Caco-2 (cell line): ENCODE measurements at regions not wholly inside any gene's neighbourhood (a gene's known extent, or its start where the extent isn't known, plus 50 kb on each side); places are given as distances from the start of the nearest gene placed in this dataset.

Experiments
- BruUV-seq: library from RNA; stranded (reverse); fragments of 400-500 nt; replicated peaks from 2 replicates; lab custom pipeline; 2021; lab: Mats Ljungman, UMichigan
- CTCF ChIA-PET: fragments of 300-600 bp; sonication (Branson Sonifier 250); formaldehyde crosslinking; loops from one replicate; lab custom pipeline; 2022; ENCODE audit warnings: antibody characterized with exemption; lab: Charles Lee
- POLR2A ChIA-PET: fragments of 300-600 bp; sonication (Branson Sonifier 250); formaldehyde crosslinking; loops from one replicate; lab custom pipeline; 2022; ENCODE audit warnings: antibody characterized with exemption; lab: Charles Lee
- DNase-seq, 2 experiments: peaks; one replicate each; pipeline versions ENCODE4 v3.0.0 to v3.0.0-alpha.2; 2020 to 2022
- H3K27me3 ChIP-seq: replicated peaks from 2 replicates; pipeline ENCODE4 v1.6.0; 2011; ENCODE audit warnings: low read length; ENCODE audit not compliant: control insufficient read depth, insufficient read depth
- H3K36me3 ChIP-seq: 2 replicates; pipeline ENCODE4 v1.5.1; 2011; ENCODE audit warnings: low read length; ENCODE audit not compliant: control insufficient read depth, insufficient read depth
- H3K4me1 ChIP-seq: fragments of 250-450 bp; sonication (Bioruptor Pico); 2 replicates; pipeline ENCODE4 v1.5.1; 2020; ENCODE audit warnings: mild to moderate bottlenecking
- H3K4me3 ChIP-seq: 2 replicates; pipeline ENCODE4 v1.5.1; 2011; ENCODE audit warnings: low read depth, mild to moderate bottlenecking, control low read depth, low read length
- H3K9me3 ChIP-seq: fragments of 250-450 bp; sonication (Bioruptor Pico); 2 replicates; pipeline ENCODE4 v1.5.1; 2020; ENCODE audit warnings: mild to moderate bottlenecking, moderate library complexity
- H3K27ac Mint-ChIP-seq: one replicate; pipeline ENCODE4 v1.8.0; 2022; ENCODE audit warnings: mixed read lengths; ENCODE audit not compliant: unreplicated experiment
- H3K27me3 Mint-ChIP-seq: one replicate; pipeline ENCODE4 v1.8.0; 2022; ENCODE audit warnings: mixed read lengths; ENCODE audit not compliant: insufficient read depth, unreplicated experiment
- H3K36me3 Mint-ChIP-seq: one replicate; pipeline ENCODE4 v1.8.0; 2022; ENCODE audit warnings: mild to moderate bottlenecking, mixed read lengths; ENCODE audit not compliant: insufficient read depth, unreplicated experiment
- H3K4me1 Mint-ChIP-seq: one replicate; pipeline ENCODE4 v1.8.0; 2022; ENCODE audit warnings: low read depth, mixed read lengths; ENCODE audit not compliant: unreplicated experiment
- H3K4me3 Mint-ChIP-seq: one replicate; pipeline ENCODE4 v1.8.0; 2022; ENCODE audit warnings: mild to moderate bottlenecking, moderate library complexity, mixed read lengths; ENCODE audit not compliant: unreplicated experiment
- H3K9me3 Mint-ChIP-seq: one replicate; pipeline ENCODE4 v1.8.0; 2022; ENCODE audit warnings: mixed read lengths; ENCODE audit not compliant: unreplicated experiment
- intact Hi-C: fragments of 100-400 bp; cut with micrococcal nuclease; formaldehyde crosslinking; loops from one replicate; pipeline ENCODE4 v1.10.0; 2022; ENCODE audit not compliant: unreplicated experiment
- TF ChIP-seq, protein P1 (sequence below), 2 experiments: fragments of 200-600 bp in 1 of 2; IDR thresholded peaks; 1 replicate in 1 of 2; 2 replicates in 1 of 2; pipeline versions ENCODE4 v1.5.1 to v1.8.0; 2011 to 2022; ENCODE audit warnings: antibody characterized with exemption in 1 of 2, control low read depth in 1 of 2, inconsistent platforms in 1 of 2, low read depth in 1 of 2, low read length in 1 of 2, mild to moderate bottlenecking in 1 of 2, moderate library complexity in 1 of 2; ENCODE audit not compliant: insufficient read depth in 1 of 2, severe bottlenecking in 1 of 2, unreplicated experiment in 1 of 2

DNA sequence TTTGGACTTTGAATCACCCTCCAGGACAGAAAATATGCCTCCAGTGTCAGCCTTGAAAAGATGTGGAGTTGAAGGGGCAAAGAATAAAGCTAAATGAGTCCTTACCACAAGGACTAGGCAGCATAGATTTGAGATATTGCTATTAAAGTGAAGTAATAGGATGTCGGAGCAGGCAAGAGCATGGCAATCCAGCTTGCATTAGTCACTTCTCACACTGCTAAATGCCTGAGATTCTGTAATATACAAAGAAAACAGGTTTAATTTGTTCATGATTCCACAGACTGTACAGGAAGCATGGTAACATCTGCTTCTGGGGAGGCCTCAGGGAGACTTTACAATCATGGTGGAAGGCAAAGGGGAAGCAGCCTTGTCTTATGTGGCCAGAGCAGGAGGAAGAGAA, 109.8 kb upstream of the PCDH7 start:
- no peak overlapping the region for H3K4me3 ChIP-seq
- Mint-ChIP-seq H3K27me3 (no peaks in the 10 kb centered on the region), H3K4me1 (peaks cover 13% of the 10 kb centered on the region), H3K9me3 (no peaks in the 10 kb centered on the region), H3K36me3 (no peaks in the 10 kb centered on the region), H3K4me3 (no peak overlapping the region), H3K27ac (no peak overlapping the region)
- peaks cover 11% of the 10 kb centered on the region for H3K4me1 ChIP-seq
- no peaks in the 10 kb centered on the region for H3K36me3 ChIP-seq
- TF ChIP-seq, protein P1, sequence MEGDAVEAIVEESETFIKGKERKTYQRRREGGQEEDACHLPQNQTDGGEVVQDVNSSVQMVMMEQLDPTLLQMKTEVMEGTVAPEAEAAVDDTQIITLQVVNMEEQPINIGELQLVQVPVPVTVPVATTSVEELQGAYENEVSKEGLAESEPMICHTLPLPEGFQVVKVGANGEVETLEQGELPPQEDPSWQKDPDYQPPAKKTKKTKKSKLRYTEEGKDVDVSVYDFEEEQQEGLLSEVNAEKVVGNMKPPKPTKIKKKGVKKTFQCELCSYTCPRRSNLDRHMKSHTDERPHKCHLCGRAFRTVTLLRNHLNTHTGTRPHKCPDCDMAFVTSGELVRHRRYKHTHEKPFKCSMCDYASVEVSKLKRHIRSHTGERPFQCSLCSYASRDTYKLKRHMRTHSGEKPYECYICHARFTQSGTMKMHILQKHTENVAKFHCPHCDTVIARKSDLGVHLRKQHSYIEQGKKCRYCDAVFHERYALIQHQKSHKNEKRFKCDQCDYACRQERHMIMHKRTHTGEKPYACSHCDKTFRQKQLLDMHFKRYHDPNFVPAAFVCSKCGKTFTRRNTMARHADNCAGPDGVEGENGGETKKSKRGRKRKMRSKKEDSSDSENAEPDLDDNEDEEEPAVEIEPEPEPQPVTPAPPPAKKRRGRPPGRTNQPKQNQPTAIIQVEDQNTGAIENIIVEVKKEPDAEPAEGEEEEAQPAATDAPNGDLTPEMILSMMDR (IDR thresholded peaks at IDR 0.05; ENCODE audit: insufficient read depth in 1 of 2, low read depth in 1 of 2, low read length in 1 of 2, severe bottlenecking in 1 of 2, unreplicated experiment in 1 of 2), result no peak
- no peak for DNase-seq
- intact Hi-C loops, result no loop called here
- ChIA-PET CTCF (no interaction called here), POLR2A (no interaction called here)
- H3K9me3 ChIP-seq, result no peaks in the 10 kb centered on the region
- no TSS peak for BruUV-seq
- no peaks in the 10 kb centered on the region for H3K27me3 ChIP-seq

DNA sequence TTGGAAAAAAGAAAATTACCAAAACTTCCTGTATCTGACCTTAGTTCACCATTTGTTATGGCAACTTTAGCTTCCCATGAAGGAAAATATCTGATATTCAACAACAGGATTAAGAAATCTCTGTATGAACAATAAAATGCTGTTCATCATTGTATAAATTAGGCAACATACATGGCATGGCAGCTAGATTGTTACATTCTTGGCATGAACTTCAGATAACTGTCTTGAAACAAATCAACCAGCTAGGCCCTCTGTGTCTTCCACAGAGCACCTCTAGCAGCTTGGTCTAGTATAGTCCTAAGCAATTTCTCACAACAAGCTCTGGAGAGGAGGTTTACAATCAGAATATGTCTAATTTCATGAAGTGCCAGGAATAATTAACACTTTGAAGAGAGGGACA, 105.4 kb upstream of the PCDH7 start:
- CTCF ChIA-PET, result no interaction called here
- Mint-ChIP-seq H3K27me3 (no peaks in the 10 kb centered on the region), H3K4me1 (peaks cover 15% of the 10 kb centered on the region), H3K36me3 (no peaks in the 10 kb centered on the region), H3K27ac (no peak overlapping the region), H3K9me3 (no peaks in the 10 kb centered on the region), H3K4me3 (no peak overlapping the region)
- Histone ChIP-seq H3K27me3 (no peaks in the 10 kb centered on the region), H3K4me1 (peaks cover 5% of the 10 kb centered on the region; the same call in 1 of the 2 replicates), H3K36me3 (no peaks in the 10 kb centered on the region), H3K4me3 (no peak overlapping the region), H3K9me3 (no peaks in the 10 kb centered on the region)
- intact Hi-C loops, result no loop called here
- POLR2A ChIA-PET, result no interaction called here
- TF ChIP-seq, protein P1 (IDR thresholded peaks at IDR 0.05; ENCODE audit: insufficient read depth in 1 of 2, low read depth in 1 of 2, low read length in 1 of 2, severe bottlenecking in 1 of 2, unreplicated experiment in 1 of 2), result no peak
- DNase-seq, result no peak
- BruUV-seq, result no TSS peak

DNA sequence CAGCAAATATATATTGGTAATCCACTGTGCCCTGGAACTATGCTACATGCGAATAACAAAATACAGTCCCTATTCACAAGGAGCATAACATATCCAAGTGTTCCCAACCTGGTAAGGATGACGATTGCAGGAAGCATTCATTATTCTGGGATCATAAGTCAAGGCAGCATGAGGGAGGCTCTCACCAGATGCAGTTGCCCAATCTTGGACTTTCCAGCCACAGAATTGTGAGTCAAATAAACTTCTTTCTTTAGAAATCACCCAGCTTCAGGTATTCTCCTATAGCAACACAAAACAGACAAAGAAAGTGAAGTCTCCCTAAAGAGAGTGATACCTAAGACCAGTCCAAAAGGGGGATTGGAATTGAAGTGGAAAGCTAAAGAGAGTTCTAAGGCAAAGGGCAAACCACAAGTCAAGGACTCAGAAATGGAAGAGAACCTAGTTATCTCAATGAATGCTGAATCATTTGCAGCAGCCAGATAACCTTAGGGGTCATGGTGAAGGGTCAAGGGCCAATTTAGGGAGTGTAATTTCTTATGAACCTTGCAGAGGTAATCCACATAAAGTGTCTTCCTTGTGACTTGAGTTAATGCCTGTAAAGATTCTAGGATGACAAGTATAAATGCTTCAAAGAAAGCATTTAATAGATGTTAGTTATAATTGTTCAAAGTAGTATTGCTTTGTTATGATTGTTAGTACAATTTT, 103.1 kb upstream of the PCDH7 start:
- ChIA-PET POLR2A (no interaction called here), CTCF (no interaction called here)
- Mint-ChIP-seq H3K4me1 (peaks cover 7% of the 10 kb centered on the region), H3K27ac (no peak overlapping the region), H3K4me3 (no peak overlapping the region), H3K9me3 (no peaks in the 10 kb centered on the region), H3K27me3 (no peaks in the 10 kb centered on the region), H3K36me3 (no peaks in the 10 kb centered on the region)
- 0 out of 2 replicates have a peak, but pooled peaks cover 5% of the 10 kb centered on the region for H3K4me1 ChIP-seq
- BruUV-seq, result no TSS peak
- H3K4me3 ChIP-seq, result no peak overlapping the region
- DNase-seq, result no peak
- H3K36me3 ChIP-seq, result no peaks in the 10 kb centered on the region
- no peaks in the 10 kb centered on the region for H3K27me3 ChIP-seq
- intact Hi-C loops, result no loop called here
- TF ChIP-seq, protein P1 (IDR thresholded peaks at IDR 0.05; ENCODE audit: insufficient read depth in 1 of 2, low read depth in 1 of 2, low read length in 1 of 2, severe bottlenecking in 1 of 2, unreplicated experiment in 1 of 2), result no peak
- no peaks in the 10 kb centered on the region for H3K9me3 ChIP-seq
